ENCODE measurements at regions not wholly inside any gene's neighbourhood (a gene's known extent, or its start where the extent isn't known, plus 50 kb on each side); places are given as distances from the start of the nearest gene placed in this dataset.
"Not testable (repeated sequence)": the region's sequence is repeated elsewhere in the genome, so short reads cannot be mapped to it uniquely, and the experiment has no call there.

GRCh38 chr11:24253237-24253760, 243.6 kb upstream of the LUZP2 start:
- no peak overlapping the region for H3K27ac ChIP-seq
- no peak for DNase-seq (ENCODE audit: low read depth, low spot score)

DNA sequence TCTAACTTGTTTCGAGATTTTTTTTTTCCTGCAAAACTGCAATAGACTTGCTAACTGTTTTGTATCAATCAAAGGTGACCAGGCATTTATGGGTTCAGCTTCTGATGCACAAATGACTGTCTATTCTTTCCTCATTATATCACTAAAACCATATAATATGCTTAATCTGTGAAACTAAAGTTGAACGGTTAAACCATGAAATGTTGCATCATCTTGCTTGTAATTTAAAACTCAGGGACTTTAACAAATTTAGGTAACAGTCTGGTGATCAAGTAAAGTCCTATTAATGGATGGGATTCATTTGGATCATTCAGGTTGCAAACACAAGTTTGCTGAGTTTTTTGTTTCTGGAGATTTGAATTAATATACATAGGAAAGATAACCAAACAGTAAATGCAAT, 232.0 kb upstream of the LUZP2 start:
- H3K27ac ChIP-seq = no peak overlapping the region
- no peak for DNase-seq (ENCODE audit: low read depth, low spot score)

GRCh38 chr11:24267014-24267413, 229.8 kb upstream of the LUZP2 start:
- no peak overlapping the region for H3K27ac ChIP-seq
- no peak for DNase-seq (ENCODE audit: low read depth, low spot score)

DNA sequence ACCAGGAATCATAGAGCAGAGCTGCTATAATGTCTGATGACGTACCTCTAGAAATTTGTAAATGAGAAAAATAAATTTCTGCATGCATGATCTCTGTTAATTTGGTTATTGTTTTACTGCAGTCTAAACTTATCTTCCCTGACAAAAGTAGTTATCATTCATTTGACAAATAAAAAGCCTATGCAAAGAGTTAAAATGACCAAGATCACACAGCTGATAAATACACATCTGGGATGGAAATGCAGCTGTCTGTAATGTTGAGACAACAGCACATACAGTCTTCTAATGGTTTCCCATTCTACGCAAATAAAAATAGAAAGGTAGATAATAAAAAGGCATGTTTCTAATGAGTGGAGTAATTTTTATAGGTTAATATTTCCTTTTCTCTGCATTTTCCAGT, 225.1 kb upstream of the LUZP2 start:
- H3K27ac ChIP-seq = no peak overlapping the region
- no peak for DNase-seq (ENCODE audit: low read depth, low spot score)

- not testable (repeated sequence) for H3K27ac ChIP-seq; DNase-seq (ENCODE audit: low read depth, low spot score)
Observed at GRCh38 chr11:24274214-24274781, 222.6 kb upstream of the LUZP2 start.

- DNase-seq (ENCODE audit: low read depth, low spot score) = no peak
Observed at GRCh38 chr11:24286238-24286637, 210.6 kb upstream of the LUZP2 start.

DNA sequence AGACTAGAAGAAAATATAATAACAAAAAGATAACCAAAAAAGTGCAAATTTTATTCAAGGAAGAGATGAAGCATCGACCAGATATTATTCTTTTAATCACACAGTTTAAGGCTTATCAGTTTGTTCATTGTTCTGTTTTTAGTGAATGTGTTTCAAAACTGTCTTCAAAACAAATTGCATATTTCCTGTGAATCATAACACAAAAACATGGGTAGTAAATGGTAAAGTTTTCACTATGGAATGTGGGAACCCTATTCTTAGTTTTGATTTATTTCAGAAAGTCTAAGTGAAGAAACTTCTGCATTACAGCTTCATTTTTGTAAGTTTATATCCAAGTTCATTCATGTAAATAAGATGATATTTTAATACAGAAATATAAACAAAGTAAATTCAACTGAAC, 207.6 kb upstream of the LUZP2 start:
- no peak for DNase-seq (ENCODE audit: low read depth, low spot score)
- H3K27ac ChIP-seq = no peak overlapping the region

More at GRCh38 chr11:24286238-24286637, 210.6 kb upstream of the LUZP2 start:
- H3K27ac ChIP-seq = no peak overlapping the region

DNA sequence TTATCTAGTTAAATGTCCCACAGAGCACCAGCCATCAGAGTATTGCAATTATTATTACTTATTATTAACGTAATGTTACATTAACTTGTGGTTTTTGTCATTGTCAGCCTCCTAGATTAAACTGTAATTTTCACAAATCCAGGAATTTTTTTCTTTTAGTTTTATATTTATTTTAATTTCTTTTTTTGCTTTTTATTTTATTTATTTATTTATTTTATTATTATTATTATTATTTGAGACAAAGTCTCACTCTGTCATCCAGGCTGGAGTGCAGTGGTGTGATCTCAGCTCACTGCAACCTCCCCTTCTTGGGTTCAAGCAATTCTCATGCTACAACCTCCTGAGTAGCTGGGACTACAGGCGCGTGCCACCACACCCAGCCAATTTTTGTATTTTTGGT, 202.9 kb upstream of the LUZP2 start:
- H3K27ac ChIP-seq = no peak overlapping the region
- DNase-seq (ENCODE audit: low read depth, low spot score) = no peak

- DNase-seq (ENCODE audit: low read depth, low spot score) = no peak
- H3K27ac ChIP-seq = no peak overlapping the region
Observed at GRCh38 chr11:24295360-24295759, 201.5 kb upstream of the LUZP2 start.

DNA sequence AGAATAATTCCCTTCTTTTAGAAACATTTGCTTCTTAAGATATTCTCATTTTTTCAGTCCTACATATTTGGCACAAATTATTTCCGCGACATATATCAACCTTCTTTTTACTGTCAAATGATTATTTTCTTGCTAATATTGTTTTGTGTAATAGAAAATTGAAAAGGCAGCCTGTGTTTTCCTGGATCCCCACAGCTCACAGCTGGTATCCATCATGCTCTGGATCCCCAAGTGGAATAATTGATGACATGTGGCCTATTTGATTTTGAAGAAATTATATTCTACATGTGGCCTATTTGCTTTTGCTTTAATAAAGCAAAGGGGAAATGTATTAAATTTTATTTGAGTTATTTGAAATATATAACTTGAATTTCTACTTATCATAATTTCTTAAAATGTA, 199.4 kb upstream of the LUZP2 start:
- DNase-seq (ENCODE audit: low read depth, low spot score) = no peak
- no peak overlapping the region for H3K27ac ChIP-seq

DNA sequence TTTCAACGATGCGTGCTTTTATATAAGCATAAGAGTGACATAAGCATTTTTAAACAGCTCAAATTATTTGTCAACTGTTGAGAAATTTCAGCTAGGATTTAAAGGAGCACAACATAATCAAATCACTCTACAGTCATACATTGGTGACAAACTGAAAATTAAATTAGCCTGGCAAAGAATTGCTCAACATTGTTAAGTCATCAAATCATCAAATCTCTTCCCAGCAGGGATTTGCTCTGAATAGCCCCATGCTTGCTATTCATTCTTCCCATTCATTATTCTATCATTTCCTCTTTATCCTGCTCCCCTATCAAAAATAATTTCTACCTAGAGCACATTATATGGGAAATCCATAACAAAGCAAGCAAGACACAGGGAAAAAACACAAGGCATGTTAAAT, 198.7 kb upstream of the LUZP2 start:
- no peak overlapping the region for H3K27ac ChIP-seq
- no peak for DNase-seq (ENCODE audit: low read depth, low spot score)

GRCh38 chr11:24311974-24312373, 184.9 kb upstream of the LUZP2 start:
- H3K27ac ChIP-seq = no peak overlapping the region
- DNase-seq (ENCODE audit: low read depth, low spot score) = no peak

GRCh38 chr11:24312464-24313238, 184.2 kb upstream of the LUZP2 start:
- DNase-seq (ENCODE audit: low read depth, low spot score) = no peak
- no peak overlapping the region for H3K27ac ChIP-seq

- no peak overlapping the region for H3K27ac ChIP-seq
- no peak for DNase-seq (ENCODE audit: low read depth, low spot score)
Observed at GRCh38 chr11:24321229-24321628, 175.6 kb upstream of the LUZP2 start.

- DNase-seq (ENCODE audit: low read depth, low spot score) = no peak
- H3K27ac ChIP-seq = no peak overlapping the region
Observed at GRCh38 chr11:24324211-24324610, 172.6 kb upstream of the LUZP2 start.

DNA sequence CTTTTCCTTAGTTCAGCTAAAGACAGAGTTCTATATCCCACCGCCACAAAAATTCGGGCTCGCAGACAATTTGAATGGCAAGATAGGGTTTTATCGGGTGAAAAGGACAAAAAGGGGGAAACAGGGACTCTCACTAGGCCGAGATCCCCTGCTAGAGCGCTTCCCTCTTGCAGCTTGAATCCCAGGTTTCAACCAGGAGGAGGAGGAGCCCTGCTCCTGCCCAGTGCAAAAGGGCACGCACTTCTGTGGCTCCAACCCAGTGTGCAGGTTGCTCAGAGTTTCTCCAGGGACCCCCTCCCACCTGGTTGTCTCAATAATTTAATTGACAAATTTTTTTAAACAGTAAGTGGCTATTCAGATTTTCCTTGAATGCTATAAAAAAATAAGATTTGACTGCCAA, 152.6 kb upstream of the LUZP2 start:
- DNase-seq (ENCODE audit: low read depth, low spot score) = no peak

DNA sequence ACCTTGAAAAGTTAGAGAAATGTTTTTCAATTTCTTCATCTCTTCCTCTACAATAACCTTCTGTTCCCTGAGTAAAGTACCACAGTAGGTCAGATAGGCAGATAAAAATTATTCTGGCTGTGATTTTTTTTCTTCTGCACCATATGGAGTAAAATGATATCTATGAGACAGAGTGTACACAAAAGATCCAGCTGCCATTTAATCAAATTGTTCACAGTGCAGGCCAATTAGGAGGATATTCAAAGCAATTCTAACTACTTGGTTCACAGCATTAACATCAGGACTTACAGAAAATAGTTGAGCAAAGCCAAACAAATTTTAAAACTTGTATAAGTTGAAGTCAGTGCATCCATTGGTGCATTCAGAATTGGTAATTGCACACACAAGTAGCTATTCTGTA, 147.9 kb upstream of the LUZP2 start:
- H3K27ac ChIP-seq = no peak overlapping the region
- DNase-seq (ENCODE audit: low read depth, low spot score) = no peak

More for the DNA sequence above, 152.6 kb upstream of the LUZP2 start:
- no peak overlapping the region for H3K27ac ChIP-seq

DNA sequence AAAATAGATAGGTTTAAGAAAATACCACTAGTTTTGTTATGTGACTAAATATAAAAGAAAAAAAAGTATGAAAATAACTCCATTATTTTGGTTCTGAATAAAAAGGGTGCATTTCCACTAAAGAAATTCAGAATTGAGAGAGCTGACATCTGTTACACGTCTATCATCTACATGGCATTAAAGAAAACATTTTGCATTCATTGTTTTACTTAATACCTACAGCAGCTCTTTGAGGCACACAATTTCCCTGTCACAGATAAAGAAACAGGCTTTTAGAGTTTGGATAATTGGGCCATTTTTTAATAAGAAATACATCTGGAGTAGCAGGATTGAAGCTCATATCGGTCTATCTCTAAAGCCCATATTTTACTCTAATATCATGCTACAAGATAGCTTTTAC, 145.7 kb upstream of the LUZP2 start:
- H3K27ac ChIP-seq = no peak overlapping the region
- no peak for DNase-seq (ENCODE audit: low read depth, low spot score)

DNA sequence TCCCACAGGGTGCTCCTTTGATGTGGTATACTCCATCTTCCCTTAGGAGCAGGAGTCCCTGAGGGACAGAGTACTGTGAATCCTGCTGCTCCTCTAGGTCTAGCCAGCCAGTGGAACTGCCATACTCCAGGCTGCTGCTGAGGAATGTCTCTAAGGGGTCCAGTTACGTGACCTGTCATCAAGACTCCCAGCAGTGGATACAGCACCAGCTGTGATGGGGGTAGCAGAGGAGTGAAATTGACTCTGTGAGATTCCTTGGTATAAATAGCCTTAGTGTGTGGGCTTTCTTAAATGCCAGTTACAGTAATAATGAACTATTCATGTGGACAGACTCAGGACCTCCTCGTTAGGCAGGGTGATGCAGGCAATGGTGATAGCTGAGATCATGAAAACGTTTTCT, 140.4 kb upstream of the LUZP2 start:
- H3K27ac ChIP-seq = no peak overlapping the region
- DNase-seq (ENCODE audit: low read depth, low spot score) = no peak

- DNase-seq (ENCODE audit: low read depth, low spot score) = no peak
- no peak overlapping the region for H3K27ac ChIP-seq
Observed at GRCh38 chr11:24357620-24358410, 139.0 kb upstream of the LUZP2 start.

GRCh38 chr11:24372491-24372890, 124.4 kb upstream of the LUZP2 start:
- no peak overlapping the region for H3K27ac ChIP-seq
- DNase-seq (ENCODE audit: low read depth, low spot score) = no peak

Data from epithelial cell of prostate (primary cell).